Activated naive CD8-positive, alpha-beta T cell treated with anti-CD3 and anti-CD28 coated beads for 36 hours (primary cell): ENCODE measurements at regions not wholly inside any gene's neighbourhood (a gene's known extent, or its start where the extent isn't known, plus 50 kb on each side); places are given as distances from the start of the nearest gene placed in this dataset.

ENCODE experiments used
- DNase-seq: peaks from one replicate; pipeline ENCODE4 v3.0.0; 2021
- H3K27ac Mint-ChIP-seq: one replicate; pipeline ENCODE4 v1.8.0; 2022; ENCODE audit warnings: mild to moderate bottlenecking, moderate library complexity, mixed read lengths
- H3K27me3 Mint-ChIP-seq: one replicate; pipeline ENCODE4 v1.8.0; 2022; ENCODE audit warnings: mild to moderate bottlenecking, mixed read lengths
- H3K36me3 Mint-ChIP-seq: one replicate; pipeline ENCODE4 v1.8.0; 2021; ENCODE audit warnings: mild to moderate bottlenecking, mixed read lengths
- H3K4me1 Mint-ChIP-seq: one replicate; pipeline ENCODE4 v1.8.0; 2021; ENCODE audit warnings: mixed read lengths
- H3K4me3 Mint-ChIP-seq: one replicate; pipeline ENCODE4 v1.8.0; 2022; ENCODE audit warnings: mild to moderate bottlenecking, moderate library complexity, mixed read lengths
- H3K9me3 Mint-ChIP-seq: one replicate; pipeline ENCODE4 v1.8.0; 2022; ENCODE audit warnings: mixed read lengths

DNA sequence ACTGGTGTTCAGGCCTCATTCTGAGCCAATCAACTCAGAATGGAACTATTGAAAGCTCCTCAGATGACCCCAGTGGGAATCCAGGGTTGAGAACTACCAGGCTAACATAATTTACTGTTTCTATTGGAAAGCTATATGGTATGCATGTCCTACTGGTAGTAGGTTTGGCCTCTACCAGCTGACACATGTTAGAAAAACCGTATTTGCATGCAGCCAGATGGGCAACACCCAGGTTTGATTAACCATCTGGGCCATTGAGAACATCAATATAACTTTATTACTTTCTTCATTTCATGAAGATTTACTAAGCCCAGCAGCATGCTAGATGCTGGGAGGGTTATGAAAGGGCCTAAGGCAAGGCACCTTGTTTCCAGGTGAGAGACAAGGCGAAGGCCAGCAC is 181.4 kb upstream of the PARP11 start:
- H3K4me1 Mint-ChIP-seq = peaks cover 19% of the 10 kb centered on the region
- H3K27ac Mint-ChIP-seq = no peak overlapping the region
- H3K27me3 Mint-ChIP-seq = no peaks in the 10 kb centered on the region
- H3K9me3 Mint-ChIP-seq = no peaks in the 10 kb centered on the region
- DNase-seq = no peak
- H3K36me3 Mint-ChIP-seq = peaks cover 1% of the 10 kb centered on the region
- H3K4me3 Mint-ChIP-seq = no peak overlapping the region

DNA sequence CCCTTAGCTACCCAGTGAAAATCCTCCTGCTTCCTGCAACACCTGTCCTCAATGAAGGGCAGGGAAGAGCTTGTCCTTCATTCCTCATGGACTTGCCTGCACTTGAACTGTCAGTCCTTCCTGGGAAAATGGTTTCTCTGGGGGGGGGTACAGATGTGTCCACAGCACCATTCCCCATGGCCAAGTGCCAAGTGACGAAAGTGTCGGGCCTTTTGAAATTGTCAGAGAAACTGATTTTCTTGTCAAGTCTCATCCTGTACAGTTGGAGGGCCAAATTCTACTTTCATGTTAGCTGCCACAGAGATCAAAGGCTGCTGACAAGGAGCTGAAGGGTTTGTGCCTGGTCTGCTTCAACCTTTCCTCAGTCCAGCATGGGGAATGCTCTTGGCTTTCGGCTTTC is 179.5 kb upstream of the PARP11 start:
- DNase-seq = no peak
- peaks cover 14% of the 10 kb centered on the region for H3K4me1 Mint-ChIP-seq
- H3K36me3 Mint-ChIP-seq = peaks cover 1% of the 10 kb centered on the region
- H3K9me3 Mint-ChIP-seq = no peaks in the 10 kb centered on the region
- no peak overlapping the region for H3K27ac Mint-ChIP-seq
- H3K4me3 Mint-ChIP-seq = no peak overlapping the region
- no peaks in the 10 kb centered on the region for H3K27me3 Mint-ChIP-seq

GRCh38 chr12:4051596-4051995 is 178.4 kb upstream of the PARP11 start:
- H3K36me3 Mint-ChIP-seq = no peaks in the 10 kb centered on the region
- no peak overlapping the region for H3K4me3 Mint-ChIP-seq
- no peak overlapping the region for H3K27ac Mint-ChIP-seq
- DNase-seq = peak; percentile 12
- no peaks in the 10 kb centered on the region for H3K27me3 Mint-ChIP-seq
- no peaks in the 10 kb centered on the region for H3K9me3 Mint-ChIP-seq
- H3K4me1 Mint-ChIP-seq = peaks cover 8% of the 10 kb centered on the region

GRCh38 chr12:4050340-4050739 is 177.1 kb upstream of the PARP11 start:
- H3K27ac Mint-ChIP-seq = no peak overlapping the region
- no peaks in the 10 kb centered on the region for H3K36me3 Mint-ChIP-seq
- no peak for DNase-seq
- no peak overlapping the region for H3K4me3 Mint-ChIP-seq
- H3K4me1 Mint-ChIP-seq = peaks cover 8% of the 10 kb centered on the region
- no peaks in the 10 kb centered on the region for H3K9me3 Mint-ChIP-seq
- no peaks in the 10 kb centered on the region for H3K27me3 Mint-ChIP-seq

DNA sequence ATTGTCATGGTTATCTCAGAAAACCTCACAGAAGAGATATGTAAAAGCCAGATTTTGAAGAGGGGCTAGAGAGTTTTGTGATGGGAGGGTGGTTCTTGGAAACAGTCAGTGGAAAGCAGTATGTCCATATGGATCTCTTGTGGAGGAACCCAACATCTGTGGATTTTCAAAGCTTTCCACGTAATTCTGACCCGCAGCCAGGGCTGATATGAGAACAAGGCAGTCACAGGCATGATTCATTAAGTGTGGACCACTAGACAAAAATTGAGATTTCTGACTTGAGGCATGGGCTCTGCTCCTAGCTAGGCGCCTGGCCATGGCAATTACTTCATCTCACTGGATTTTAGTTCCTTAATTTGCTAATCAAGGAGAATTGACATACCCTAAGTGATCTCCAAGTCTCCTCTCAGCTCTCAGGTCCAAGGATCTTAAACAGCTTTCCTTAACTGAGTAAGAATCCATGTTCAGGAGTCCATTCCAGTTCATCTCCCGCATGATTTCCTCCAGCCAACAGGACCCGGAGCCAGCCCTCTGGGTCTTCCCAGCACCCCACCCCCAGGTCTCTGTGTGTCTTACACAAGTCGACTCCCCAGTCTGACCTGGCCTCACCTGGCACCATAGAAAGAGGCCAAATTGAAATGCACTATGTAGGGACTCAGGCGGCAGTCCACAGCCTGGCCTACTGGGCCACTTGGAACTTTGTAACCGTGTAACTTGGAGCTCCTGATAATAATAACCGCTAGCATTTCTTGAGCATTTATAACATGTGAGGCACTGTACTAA is 176.3 kb upstream of the PARP11 start:
- Mint-ChIP-seq H3K36me3 (no peaks in the 10 kb centered on the region), H3K4me1 (peaks cover 8% of the 10 kb centered on the region), H3K9me3 (no peaks in the 10 kb centered on the region), H3K27me3 (no peaks in the 10 kb centered on the region), H3K27ac (no peak overlapping the region), H3K4me3 (no peak overlapping the region)
- DNase-seq = no peak

- Mint-ChIP-seq H3K36me3 (no peaks in the 10 kb centered on the region), H3K4me3 (no peak overlapping the region), H3K4me1 (peaks cover 8% of the 10 kb centered on the region), H3K27me3 (no peaks in the 10 kb centered on the region), H3K27ac (no peak overlapping the region), H3K9me3 (no peaks in the 10 kb centered on the region)
- DNase-seq = no peak
These were observed 174.2 kb upstream of the PARP11 start for GRCh38 chr12:4047421-4047820.

DNA sequence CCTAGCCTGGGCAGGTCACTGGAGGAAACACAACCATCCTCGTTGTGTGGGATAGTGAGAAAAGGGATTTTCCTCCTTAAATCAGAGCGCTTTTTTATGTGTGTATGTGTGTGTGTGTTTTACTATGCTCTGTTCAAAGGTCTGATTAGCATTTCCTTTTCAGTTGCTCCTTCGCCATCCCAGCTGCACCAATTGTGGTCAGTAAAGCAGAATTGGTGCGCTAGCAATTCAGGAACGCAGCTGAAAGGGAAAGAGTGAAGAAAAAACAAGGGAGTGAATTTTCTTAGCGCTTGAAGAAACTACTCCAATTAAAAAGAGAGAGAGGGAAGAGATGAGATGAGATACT is 173.3 kb upstream of the PARP11 start:
- Mint-ChIP-seq H3K36me3 (no peaks in the 10 kb centered on the region), H3K9me3 (no peaks in the 10 kb centered on the region), H3K27ac (no peak overlapping the region), H3K27me3 (peaks cover 3% of the 10 kb centered on the region), H3K4me1 (peaks cover 6% of the 10 kb centered on the region), H3K4me3 (no peak overlapping the region)
- no peak for DNase-seq

DNA sequence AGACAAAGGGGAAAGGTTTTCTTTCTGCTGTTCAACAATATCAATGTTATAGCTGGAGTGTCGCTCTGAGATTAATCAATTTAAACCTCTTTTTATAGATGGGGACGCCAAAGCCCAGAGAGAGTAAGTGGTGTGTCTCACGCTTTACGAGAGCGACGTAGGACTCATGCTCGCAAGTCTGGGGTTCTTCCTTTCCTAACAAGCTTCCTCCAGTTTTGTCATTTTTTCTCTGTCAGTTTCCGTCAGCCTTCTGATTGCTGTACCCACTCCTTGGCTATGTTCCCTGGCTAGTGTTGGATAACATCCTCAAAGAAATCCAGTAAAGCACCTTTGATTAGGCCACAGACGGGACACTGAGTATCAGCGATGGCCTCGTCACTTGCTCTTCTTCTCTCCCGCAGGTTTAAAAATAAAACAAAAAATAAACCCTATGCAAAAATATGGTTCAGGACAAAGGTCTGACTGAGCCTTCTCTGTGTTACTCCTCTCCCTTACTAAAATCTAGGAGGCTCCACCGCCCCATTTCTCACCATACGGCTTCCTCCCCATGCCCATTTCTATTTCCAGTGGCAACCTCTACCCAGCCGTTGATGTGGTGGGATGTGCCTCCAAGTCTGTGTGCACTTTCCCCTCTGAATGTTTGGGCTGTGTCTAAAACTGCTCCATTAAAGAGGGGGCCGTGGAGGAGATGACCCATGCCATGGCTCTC is 172.7 kb upstream of the PARP11 start:
- Mint-ChIP-seq H3K4me3 (no peak overlapping the region), H3K4me1 (peaks cover 4% of the 10 kb centered on the region), H3K27me3 (peaks cover 4% of the 10 kb centered on the region), H3K27ac (no peak overlapping the region), H3K9me3 (no peaks in the 10 kb centered on the region), H3K36me3 (no peaks in the 10 kb centered on the region)
- DNase-seq = no peak

GRCh38 chr12:4044736-4045730 is 171.8 kb upstream of the PARP11 start:
- peaks cover 4% of the 10 kb centered on the region for H3K27me3 Mint-ChIP-seq
- no peaks in the 10 kb centered on the region for H3K9me3 Mint-ChIP-seq
- H3K4me3 Mint-ChIP-seq = no peak overlapping the region
- no peak for DNase-seq
- no peaks in the 10 kb centered on the region for H3K36me3 Mint-ChIP-seq
- H3K27ac Mint-ChIP-seq = no peak overlapping the region
- H3K4me1 Mint-ChIP-seq = peaks cover 5% of the 10 kb centered on the region

- H3K27me3 Mint-ChIP-seq = peaks cover 4% of the 10 kb centered on the region
- no peaks in the 10 kb centered on the region for H3K36me3 Mint-ChIP-seq
- H3K4me3 Mint-ChIP-seq = no peak overlapping the region
- DNase-seq = no peak
- no peak overlapping the region for H3K27ac Mint-ChIP-seq
- H3K4me1 Mint-ChIP-seq = peaks cover 8% of the 10 kb centered on the region
- H3K9me3 Mint-ChIP-seq = no peaks in the 10 kb centered on the region
These were observed 170.9 kb upstream of the PARP11 start for GRCh38 chr12:4044101-4044500.

GRCh38 chr12:4041187-4041885 is 168.1 kb upstream of the PARP11 start:
- peaks cover 8% of the 10 kb centered on the region for H3K4me1 Mint-ChIP-seq
- H3K9me3 Mint-ChIP-seq = no peaks in the 10 kb centered on the region
- no peak overlapping the region for H3K4me3 Mint-ChIP-seq
- H3K36me3 Mint-ChIP-seq = no peaks in the 10 kb centered on the region
- peaks cover 4% of the 10 kb centered on the region for H3K27me3 Mint-ChIP-seq
- H3K27ac Mint-ChIP-seq = no peak overlapping the region
- no peak for DNase-seq

DNA sequence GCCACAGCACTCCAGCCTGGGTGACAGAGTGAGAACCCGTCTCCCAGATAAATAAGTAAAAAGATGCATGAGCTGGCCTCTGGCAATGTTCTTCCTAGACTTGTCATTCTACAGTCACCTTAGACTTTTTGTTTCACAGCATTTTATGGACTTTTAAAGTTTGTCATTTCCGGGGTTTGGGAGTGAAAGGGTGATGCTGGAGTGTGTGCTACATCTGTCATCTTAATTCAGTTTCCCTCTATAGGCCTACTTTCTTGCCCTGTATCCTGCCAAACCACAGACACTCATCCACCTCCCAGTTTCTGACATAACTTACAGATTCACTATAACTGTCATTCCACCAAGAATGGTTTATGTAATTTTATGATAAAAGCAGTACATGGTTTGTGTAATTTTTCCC is 166.7 kb upstream of the PARP11 start:
- H3K27ac Mint-ChIP-seq = no peak overlapping the region
- no peak for DNase-seq
- H3K4me3 Mint-ChIP-seq = no peak overlapping the region
- H3K4me1 Mint-ChIP-seq = peaks cover 8% of the 10 kb centered on the region
- H3K27me3 Mint-ChIP-seq = peaks cover 4% of the 10 kb centered on the region
- no peaks in the 10 kb centered on the region for H3K36me3 Mint-ChIP-seq
- no peaks in the 10 kb centered on the region for H3K9me3 Mint-ChIP-seq

- H3K4me1 Mint-ChIP-seq = peaks cover 8% of the 10 kb centered on the region
- H3K27ac Mint-ChIP-seq = no peak overlapping the region
- H3K9me3 Mint-ChIP-seq = no peaks in the 10 kb centered on the region
- no peak overlapping the region for H3K4me3 Mint-ChIP-seq
- peaks cover 4% of the 10 kb centered on the region for H3K27me3 Mint-ChIP-seq
- H3K36me3 Mint-ChIP-seq = no peaks in the 10 kb centered on the region
- DNase-seq = no peak
These were observed 164.6 kb upstream of the PARP11 start for GRCh38 chr12:4037747-4038312.

GRCh38 chr12:4036671-4037271 is 163.6 kb upstream of the PARP11 start:
- peaks cover 9% of the 10 kb centered on the region for H3K4me1 Mint-ChIP-seq
- H3K9me3 Mint-ChIP-seq = no peaks in the 10 kb centered on the region
- H3K4me3 Mint-ChIP-seq = no peak overlapping the region
- H3K27ac Mint-ChIP-seq = no peak overlapping the region
- DNase-seq = no peak
- H3K27me3 Mint-ChIP-seq = peaks cover 4% of the 10 kb centered on the region
- no peaks in the 10 kb centered on the region for H3K36me3 Mint-ChIP-seq
